ENCODE measurements at regions not wholly inside any gene's neighbourhood (a gene's known extent, or its start where the extent isn't known, plus 50 kb on each side); places are given as distances from the start of the nearest gene placed in this dataset.
A peak's percentile ranks its signal among the peaks of the same experiment; 100 is the strongest.
"Not testable (repeated sequence)": the region's sequence is repeated elsewhere in the genome, so short reads cannot be mapped to it uniquely, and the experiment has no call there.

- Histone ChIP-seq H3K27ac (peak overlapping the region; percentile 80 to 88 (median 84)), H3K36me3 (no peaks in the 10 kb centered on the region), H3K4me3 (peak overlapping the region; percentile 1 to 50 (median 43)), H3K9me3 (no peaks in the 10 kb centered on the region), H3K4me1 (peaks cover 0 to 6% (median 5%) of the 10 kb centered on the region in 4 donors), H3K27me3 (no peaks in the 10 kb centered on the region)
- intact Hi-C loops (cut with DNase I; ENCODE audit: low total_unique reads) (no loop called here), in situ Hi-C loops (cut with MboI; ENCODE audit: low pct_ligation_motif_present in 1 of 4, low pct_unique_long_range_greater_than_20kb in 1 of 4, low sequenced_read_pairs in 3 of 4) (no loop called here)
- TF ChIP-seq EP300 (IDR thresholded peaks at IDR 0.05; ENCODE audit: low read depth) = no peak
- TF ChIP-seq POLR2AphosphoS5 (IDR thresholded peaks at IDR 0.05) = peak; percentile 81 to 90 (median 88)
- TF ChIP-seq POLR2A (IDR thresholded peaks at IDR 0.05) = peak; percentile 81
- no peak for TF ChIP-seq CTCF (IDR thresholded peaks at IDR 0.05)
- DNase-seq = peak; percentile 94
- 3 to 4% methylated on average over 21 to 40 of the region's 40 CpGs for WGBS, 2 donors (ENCODE audit: low coverage in 1 of 2)
Measured at GRCh38 chr1:148388260-148389026, 94.7 kb downstream of the PPIAL4G start.

- 64 to 65% methylated on average over 5 to 9 of the region's 9 CpGs for WGBS, 2 donors (ENCODE audit: low coverage in 1 of 2)
- Histone ChIP-seq H3K4me3 (peak overlapping the region in 2 of 4 donors; percentile 42 to 50), H3K27ac (peak overlapping the region; percentile 80 to 88 (median 84))
- H3K9me3 ChIP-seq; DNase-seq; intact Hi-C loops (cut with DNase I; ENCODE audit: low total_unique reads); H3K4me1 ChIP-seq; in situ Hi-C loops (cut with MboI; ENCODE audit: low pct_ligation_motif_present in 1 of 4, low pct_unique_long_range_greater_than_20kb in 1 of 4, low sequenced_read_pairs in 3 of 4); H3K27me3 ChIP-seq; H3K36me3 ChIP-seq: not testable (repeated sequence)
Measured at GRCh38 chr1:148387949-148388259, 95.2 kb downstream of the PPIAL4G start.

GRCh38 chr1:148387122-148387948, 95.8 kb downstream of the PPIAL4G start:
- 80 to 89% methylated on average over 11 to 18 of the region's 18 CpGs for WGBS, 2 donors (ENCODE audit: low coverage in 1 of 2)

GRCh38 chr1:148386617-148387016, 96.5 kb downstream of the PPIAL4G start:
- Histone ChIP-seq H3K9me3 (no peaks in the 10 kb centered on the region), H3K4me3 (no peak overlapping the region), H3K4me1 (peaks cover 0 to 6% (median 5%) of the 10 kb centered on the region in 4 donors), H3K27me3 (no peaks in the 10 kb centered on the region), H3K27ac (no peak overlapping the region), H3K36me3 (no peaks in the 10 kb centered on the region)
- intact Hi-C loops (cut with DNase I; ENCODE audit: low total_unique reads) = no loop called here
- in situ Hi-C loops (cut with MboI; ENCODE audit: low pct_ligation_motif_present in 1 of 4, low pct_unique_long_range_greater_than_20kb in 1 of 4, low sequenced_read_pairs in 3 of 4) = no loop called here
- TF ChIP-seq CTCF (IDR thresholded peaks at IDR 0.05) (no peak), POLR2AphosphoS5 (IDR thresholded peaks at IDR 0.05) (no peak), EP300 (IDR thresholded peaks at IDR 0.05; ENCODE audit: low read depth) (no peak), POLR2A (IDR thresholded peaks at IDR 0.05) (no peak)
- DNase-seq = no peak
- 96 to 100% methylated on average over 1 of the region's 1 CpG for WGBS, 2 donors (ENCODE audit: low coverage in 1 of 2)

More at GRCh38 chr1:148387122-148387948, 95.8 kb downstream of the PPIAL4G start:
- intact Hi-C loops (cut with DNase I; ENCODE audit: low total_unique reads); in situ Hi-C loops (cut with MboI; ENCODE audit: low pct_ligation_motif_present in 1 of 4, low pct_unique_long_range_greater_than_20kb in 1 of 4, low sequenced_read_pairs in 3 of 4); H3K9me3 ChIP-seq; H3K36me3 ChIP-seq; H3K4me3 ChIP-seq; DNase-seq; H3K27me3 ChIP-seq; H3K4me1 ChIP-seq: not testable (repeated sequence)
- peak overlapping the region in 2 of 4 donors; percentile 83 to 88 for H3K27ac ChIP-seq

- in situ Hi-C loops (cut with MboI; ENCODE audit: low pct_ligation_motif_present in 1 of 4, low pct_unique_long_range_greater_than_20kb in 1 of 4, low sequenced_read_pairs in 3 of 4) = not testable (repeated sequence)
Measured at GRCh38 chr1:148386031-148386398, 97.1 kb downstream of the PPIAL4G start.

More at GRCh38 chr1:148386031-148386398, 97.1 kb downstream of the PPIAL4G start:
- H3K4me1 ChIP-seq; H3K27ac ChIP-seq; intact Hi-C loops (cut with DNase I; ENCODE audit: low total_unique reads); H3K27me3 ChIP-seq; DNase-seq; H3K36me3 ChIP-seq; H3K4me3 ChIP-seq; H3K9me3 ChIP-seq: not testable (repeated sequence)
- 94 to 100% methylated on average over 2 to 4 of the region's 4 CpGs for WGBS, 2 donors (ENCODE audit: low coverage in 1 of 2)

Measured in transverse colon (tissue), 4 donors.